ENCODE measurements at regions not wholly inside any gene's neighbourhood (a gene's known extent, or its start where the extent isn't known, plus 50 kb on each side); places are given as distances from the start of the nearest gene placed in this dataset.

DNA sequence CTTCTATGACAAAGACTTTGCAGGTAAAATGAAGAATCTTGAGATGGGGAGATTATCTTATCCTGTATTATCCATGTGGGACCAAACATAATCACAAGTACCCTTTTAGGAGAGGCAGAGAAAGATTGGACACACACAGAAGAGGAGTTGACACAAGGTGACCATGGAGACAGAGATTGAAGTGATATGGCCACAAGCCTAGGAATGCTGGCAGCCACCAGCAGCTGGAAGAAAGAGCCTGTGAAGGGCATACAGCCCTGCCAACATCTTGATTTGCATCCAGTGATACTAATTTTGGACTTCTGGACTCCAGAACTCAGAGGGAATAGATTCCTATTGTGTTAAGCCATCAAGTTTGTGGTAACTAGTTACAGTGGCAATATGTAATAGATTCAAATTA is 78.1 kb downstream of the RPS29 start:
- Histone ChIP-seq H2BK12ac (ENCODE audit: low read length) (no peak overlapping the region), H2BK5ac (ENCODE audit: low read depth, low read length, poor library complexity) (no peak overlapping the region), H2AFZ (ENCODE audit: insufficient read depth, low read length, poor library complexity) (no peak overlapping the region), H3K27ac (ENCODE audit: low read depth, low read length) (no peak overlapping the region), H3K36me3 (ENCODE audit: control insufficient read depth in 1 of 2, insufficient read depth in 2 of 2, low read length in 2 of 2) (no peaks in the 10 kb centered on the region), H3K79me1 (ENCODE audit: low read length) (peaks cover 1% of the 10 kb centered on the region), H3K79me2 (ENCODE audit: control insufficient read depth, insufficient read depth, low read length, poor library complexity) (no peaks in the 10 kb centered on the region), H3K27me3 (ENCODE audit: insufficient read depth, low read length) (no peaks in the 10 kb centered on the region), H3K14ac (ENCODE audit: low read length) (no peak overlapping the region), H3K18ac (ENCODE audit: low read length) (no peak overlapping the region), H3K9me3 (ENCODE audit: insufficient read depth, low read depth, low read length) (no peaks in the 10 kb centered on the region), H4K8ac (ENCODE audit: low read depth, low read length) (no peak overlapping the region), H3K4ac (ENCODE audit: low read depth, low read length) (no peak overlapping the region), H3K4me3 (ENCODE audit: low read depth, low read length) (no peak overlapping the region), H3K4me2 (ENCODE audit: low read length) (no peak overlapping the region), H2AK5ac (ENCODE audit: low read length) (no peak overlapping the region), H2BK120ac (ENCODE audit: insufficient read depth, low read length, poor library complexity) (no peak overlapping the region), H4K91ac (ENCODE audit: low read depth, low read length) (no peak overlapping the region), H4K12ac (ENCODE audit: low read depth, low read length) (no peak overlapping the region), H3K9ac (ENCODE audit: low read length) (no peak overlapping the region), H3K4me1 (ENCODE audit: control insufficient read depth in 1 of 2, insufficient read depth in 2 of 2, low read length in 2 of 2) (peaks cover 3 to 5% of the 10 kb centered on the region in 2 experiments), H3K23ac (ENCODE audit: low read length) (no peak overlapping the region)
- peak; percentile 65 to 86 for DNase-seq

GRCh38 chr14:49506650-49507049 is 79.5 kb downstream of the RPS29 start:
- no peak overlapping the region for H3K23ac ChIP-seq (ENCODE audit: low read length)
- no peak overlapping the region for H2AK5ac ChIP-seq (ENCODE audit: low read length)

DNA sequence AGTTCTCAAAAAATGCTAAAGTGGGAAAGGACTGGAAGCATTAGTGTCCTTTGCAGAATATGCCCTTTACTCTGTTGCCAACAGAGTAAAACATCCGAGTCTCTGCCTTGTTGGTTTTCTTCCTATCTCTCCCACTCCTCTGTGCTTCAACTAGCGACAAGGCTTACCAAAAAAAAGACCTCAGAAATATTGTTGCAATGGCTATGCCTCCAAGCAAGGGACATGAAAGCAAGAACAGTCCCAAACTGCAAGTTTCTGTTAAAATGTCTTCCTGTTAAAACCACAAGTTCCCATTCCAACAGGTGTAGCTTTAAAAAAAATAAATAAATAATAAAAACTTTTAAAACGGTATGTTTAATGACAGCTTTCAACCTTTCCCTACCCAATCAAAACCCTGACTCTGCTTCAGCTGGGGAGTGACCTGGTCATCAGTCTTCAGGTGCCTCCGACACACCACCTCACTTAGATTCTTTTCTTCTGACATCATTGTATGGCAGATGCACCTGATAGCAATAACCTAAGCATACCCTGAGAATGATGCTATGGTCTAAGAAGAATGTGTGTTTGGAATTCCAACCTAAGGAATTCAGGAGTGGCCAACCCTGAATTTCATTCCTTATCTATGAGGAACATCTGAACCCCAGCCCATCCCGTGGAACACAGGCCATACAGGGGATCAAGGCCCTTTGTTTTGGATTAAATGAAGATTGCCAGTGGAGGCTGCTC is 81.0 kb downstream of the RPS29 start:
- H3K27ac ChIP-seq (ENCODE audit: low read depth, low read length): peak overlapping the region; percentile 30
- H3K79me1 ChIP-seq (ENCODE audit: low read length): peaks cover 1% of the 10 kb centered on the region
- H3K18ac ChIP-seq (ENCODE audit: low read length): no peak overlapping the region
- no peaks in the 10 kb centered on the region for H3K79me2 ChIP-seq (ENCODE audit: control insufficient read depth, insufficient read depth, low read length, poor library complexity)
- H3K14ac ChIP-seq (ENCODE audit: low read length): no peak overlapping the region
- H4K8ac ChIP-seq (ENCODE audit: low read depth, low read length): no peak overlapping the region
- no peak overlapping the region for H4K12ac ChIP-seq (ENCODE audit: low read depth, low read length)
- no peak overlapping the region for H2BK12ac ChIP-seq (ENCODE audit: low read length)
- peaks cover 3 to 5% of the 10 kb centered on the region in 2 experiments for H3K4me1 ChIP-seq (ENCODE audit: control insufficient read depth in 1 of 2, insufficient read depth in 2 of 2, low read length in 2 of 2)
- no peaks in the 10 kb centered on the region for H3K9me3 ChIP-seq (ENCODE audit: insufficient read depth, low read depth, low read length)
- H3K23ac ChIP-seq (ENCODE audit: low read length): no peak overlapping the region
- H3K27me3 ChIP-seq (ENCODE audit: insufficient read depth, low read length): no peaks in the 10 kb centered on the region
- peak; percentile 82 to 95 for DNase-seq
- no peak overlapping the region for H3K4me2 ChIP-seq (ENCODE audit: low read length)
- no peak overlapping the region for H2BK120ac ChIP-seq (ENCODE audit: insufficient read depth, low read length, poor library complexity)
- H4K91ac ChIP-seq (ENCODE audit: low read depth, low read length): no peak overlapping the region
- H3K9ac ChIP-seq (ENCODE audit: low read length): no peak overlapping the region
- H3K4me3 ChIP-seq (ENCODE audit: low read depth, low read length): no peak overlapping the region
- no peak overlapping the region for H3K4ac ChIP-seq (ENCODE audit: low read depth, low read length)
- WGBS (ENCODE audit: extremely low coverage, insufficient coverage, insufficient read length): no CpG with 5 or more reads among the region's 5 CpGs
- no peak overlapping the region for H2BK5ac ChIP-seq (ENCODE audit: low read depth, low read length, poor library complexity)
- no peak overlapping the region for H2AFZ ChIP-seq (ENCODE audit: insufficient read depth, low read length, poor library complexity)
- no peak overlapping the region for H2AK5ac ChIP-seq (ENCODE audit: low read length)
- no peaks in the 10 kb centered on the region for H3K36me3 ChIP-seq (ENCODE audit: control insufficient read depth in 1 of 2, insufficient read depth in 2 of 2, low read length in 2 of 2)

More at GRCh38 chr14:49506650-49507049, 79.5 kb downstream of the RPS29 start:
- no peak for DNase-seq
- Histone ChIP-seq H3K4me2 (ENCODE audit: low read length) (no peak overlapping the region), H4K91ac (ENCODE audit: low read depth, low read length) (no peak overlapping the region), H3K4ac (ENCODE audit: low read depth, low read length) (no peak overlapping the region), H2BK5ac (ENCODE audit: low read depth, low read length, poor library complexity) (no peak overlapping the region), H3K18ac (ENCODE audit: low read length) (no peak overlapping the region), H2AFZ (ENCODE audit: insufficient read depth, low read length, poor library complexity) (no peak overlapping the region), H3K4me3 (ENCODE audit: low read depth, low read length) (no peak overlapping the region), H3K36me3 (ENCODE audit: control insufficient read depth in 1 of 2, insufficient read depth in 2 of 2, low read length in 2 of 2) (no peaks in the 10 kb centered on the region), H2BK12ac (ENCODE audit: low read length) (no peak overlapping the region), H4K12ac (ENCODE audit: low read depth, low read length) (no peak overlapping the region), H3K79me1 (ENCODE audit: low read length) (peaks cover 1% of the 10 kb centered on the region), H3K27me3 (ENCODE audit: insufficient read depth, low read length) (no peaks in the 10 kb centered on the region), H4K8ac (ENCODE audit: low read depth, low read length) (no peak overlapping the region), H3K27ac (ENCODE audit: low read depth, low read length) (no peak overlapping the region), H2BK120ac (ENCODE audit: insufficient read depth, low read length, poor library complexity) (no peak overlapping the region), H3K14ac (ENCODE audit: low read length) (no peak overlapping the region), H3K9ac (ENCODE audit: low read length) (no peak overlapping the region), H3K4me1 (ENCODE audit: control insufficient read depth in 1 of 2, insufficient read depth in 2 of 2, low read length in 2 of 2) (peaks cover 3 to 5% of the 10 kb centered on the region in 2 experiments), H3K9me3 (ENCODE audit: insufficient read depth, low read depth, low read length) (no peaks in the 10 kb centered on the region), H3K79me2 (ENCODE audit: control insufficient read depth, insufficient read depth, low read length, poor library complexity) (no peaks in the 10 kb centered on the region)
- WGBS (ENCODE audit: extremely low coverage, insufficient coverage, insufficient read length): no CpG with 5 or more reads among the region's 2 CpGs

- no peaks in the 10 kb centered on the region for H3K36me3 ChIP-seq (ENCODE audit: control insufficient read depth in 1 of 2, insufficient read depth in 2 of 2, low read length in 2 of 2)
- no peak overlapping the region for H4K8ac ChIP-seq (ENCODE audit: low read depth, low read length)
Observed at GRCh38 chr14:49497725-49498348, 88.3 kb downstream of the RPS29 start.

More at GRCh38 chr14:49497725-49498348, 88.3 kb downstream of the RPS29 start:
- Histone ChIP-seq H2BK120ac (ENCODE audit: insufficient read depth, low read length, poor library complexity) (no peak overlapping the region), H3K18ac (ENCODE audit: low read length) (no peak overlapping the region), H3K23ac (ENCODE audit: low read length) (no peak overlapping the region), H3K4ac (ENCODE audit: low read depth, low read length) (no peak overlapping the region), H2BK12ac (ENCODE audit: low read length) (no peak overlapping the region), H2AFZ (ENCODE audit: insufficient read depth, low read length, poor library complexity) (no peak overlapping the region), H3K79me1 (ENCODE audit: low read length) (no peaks in the 10 kb centered on the region), H3K9ac (ENCODE audit: low read length) (no peak overlapping the region), H4K12ac (ENCODE audit: low read depth, low read length) (no peak overlapping the region), H2AK5ac (ENCODE audit: low read length) (no peak overlapping the region), H3K4me1 (ENCODE audit: control insufficient read depth in 1 of 2, insufficient read depth in 2 of 2, low read length in 2 of 2) (no peaks in the 10 kb centered on the region), H3K4me2 (ENCODE audit: low read length) (no peak overlapping the region), H2BK5ac (ENCODE audit: low read depth, low read length, poor library complexity) (no peak overlapping the region), H3K27me3 (ENCODE audit: insufficient read depth, low read length) (no peaks in the 10 kb centered on the region), H3K4me3 (ENCODE audit: low read depth, low read length) (no peak overlapping the region), H3K14ac (ENCODE audit: low read length) (no peak overlapping the region), H3K27ac (ENCODE audit: low read depth, low read length) (no peak overlapping the region), H3K9me3 (ENCODE audit: insufficient read depth, low read depth, low read length) (no peaks in the 10 kb centered on the region), H4K91ac (ENCODE audit: low read depth, low read length) (no peak overlapping the region), H3K79me2 (ENCODE audit: control insufficient read depth, insufficient read depth, low read length, poor library complexity) (no peaks in the 10 kb centered on the region)
- DNase-seq: peak in 1 of 2 donors; percentile 94
- no CpG with 5 or more reads among the region's 7 CpGs for WGBS (ENCODE audit: extremely low coverage, insufficient coverage, insufficient read length)
